PC-3 (cell line): ENCODE measurements at regions not wholly inside any gene's neighbourhood (a gene's known extent, or its start where the extent isn't known, plus 50 kb on each side); places are given as distances from the start of the nearest gene placed in this dataset.

ENCODE experiments used
- ATAC-seq: fragments of 200-7000 bp; cut with Tn5 transposase; 2 replicates; pipeline ENCODE4 v1.9.1; 2020; ENCODE audit warnings: mild to moderate bottlenecking, moderate library complexity
- BruUV-seq: library from RNA; stranded (reverse); fragments of 400-500 nt; replicated peaks from 2 replicates; lab custom pipeline; 2021; lab: Mats Ljungman, UMichigan
- CTCF ChIA-PET: fragments of 300-600 bp; sonication (Branson Sonifier 250); formaldehyde crosslinking; loops from one replicate; lab custom pipeline; 2022; ENCODE audit warnings: antibody characterized with exemption; lab: Charles Lee
- POLR2A ChIA-PET: fragments of 300-600 bp; sonication (Branson Sonifier 250); formaldehyde crosslinking; loops from one replicate; lab custom pipeline; 2022; ENCODE audit warnings: antibody characterized with exemption; ENCODE audit not compliant: unreplicated experiment; lab: Charles Lee
- DNase-seq: peaks from one replicate; pipeline ENCODE4 v3.0.0-alpha.2; 2015
- H2AFZ ChIP-seq: fragments of 300-600 bp; sonication (generic); 2 replicates; pipeline ENCODE4 v1.6.0; 2016; ENCODE audit warnings: antibody characterized with exemption, low read length
- H3F3A ChIP-seq: fragments of 300-600 bp; sonication (generic); one replicate; pipeline ENCODE4 v1.6.0; 2017; ENCODE audit warnings: antibody characterized with exemption, low read length, control low read depth, mild to moderate bottlenecking; ENCODE audit not compliant: unreplicated experiment
- H3K27ac ChIP-seq: fragments of 300-600 bp; sonication (generic); 2 replicates; pipeline ENCODE4 v1.5.1; 2016; ENCODE audit warnings: mild to moderate bottlenecking, low read length
- H3K27me3 ChIP-seq: fragments of 300-600 bp; sonication (generic); 2 replicates; pipeline ENCODE4 v1.6.1; 2016; ENCODE audit warnings: low read length, mixed read lengths
- H3K36me3 ChIP-seq: fragments of 300-600 bp; sonication (generic); 2 replicates; pipeline ENCODE4 v1.6.1; 2016; ENCODE audit warnings: low read depth, mixed run types, low read length, mixed read lengths
- H3K4me1 ChIP-seq: fragments of 300-600 bp; sonication (generic); 2 replicates; pipeline ENCODE4 v1.5.1; 2016; ENCODE audit warnings: low read length; ENCODE audit not compliant: insufficient read depth
- H3K4me2 ChIP-seq: fragments of 300-600 bp; sonication (generic); 2 replicates; pipeline ENCODE4 v1.6.0; 2016; ENCODE audit warnings: low read length
- H3K4me3 ChIP-seq: fragments of 300-600 bp; sonication (generic); 2 replicates; pipeline ENCODE4 v1.5.1; 2016; ENCODE audit warnings: mild to moderate bottlenecking, low read length, mixed read lengths
- H3K79me2 ChIP-seq: fragments of 300-600 bp; sonication (generic); 2 replicates; pipeline ENCODE4 v1.6.1; 2017; ENCODE audit warnings: low read length, mixed read lengths
- H3K9ac ChIP-seq: fragments of 300-600 bp; sonication (generic); 2 replicates; pipeline ENCODE4 v1.6.0; 2016; ENCODE audit warnings: mild to moderate bottlenecking, low read length
- H3K9me2 ChIP-seq: fragments of 300-600 bp; sonication (generic); replicated peaks from 2 replicates; pipeline ENCODE4 v1.6.1; 2016; ENCODE audit warnings: mixed run types, low read length, mixed read lengths
- H3K9me3 ChIP-seq: fragments of 300-600 bp; sonication (generic); 2 replicates; pipeline ENCODE4 v1.6.1; 2016; ENCODE audit warnings: low read length, mixed read lengths
- H4K20me1 ChIP-seq: fragments of 300-600 bp; sonication (generic); 2 replicates; pipeline ENCODE4 v1.6.1; 2016; ENCODE audit warnings: low read length, mixed read lengths
- EZH2 ChIP-seq: fragments of 300-600 bp; sonication (generic); IDR thresholded peaks from one replicate; pipeline ENCODE4 v1.6.1; 2017; ENCODE audit warnings: antibody characterized with exemption, mild to moderate bottlenecking, low read length; ENCODE audit not compliant: unreplicated experiment
- EZH2phosphoT487 ChIP-seq: fragments of 300-600 bp; sonication (generic); IDR thresholded peaks from 2 replicates; pipeline ENCODE4 v1.6.1; 2018; ENCODE audit warnings: mild to moderate bottlenecking, antibody characterized with exemption, low read length, borderline replicate concordance
- intact Hi-C: fragments of 100-400 bp; cut with micrococcal nuclease; formaldehyde crosslinking; loops from 2 replicates; pipeline ENCODE4 v1.9.0; 2023
- TF ChIP-seq, protein P1 (sequence below): fragments of 300-600 bp; sonication (generic); conservative IDR thresholded peaks from 2 replicates; pipeline ENCODE4 v1.5.1; 2017; ENCODE audit warnings: antibody characterized with exemption, low read depth, mild to moderate bottlenecking, low read length

DNA sequence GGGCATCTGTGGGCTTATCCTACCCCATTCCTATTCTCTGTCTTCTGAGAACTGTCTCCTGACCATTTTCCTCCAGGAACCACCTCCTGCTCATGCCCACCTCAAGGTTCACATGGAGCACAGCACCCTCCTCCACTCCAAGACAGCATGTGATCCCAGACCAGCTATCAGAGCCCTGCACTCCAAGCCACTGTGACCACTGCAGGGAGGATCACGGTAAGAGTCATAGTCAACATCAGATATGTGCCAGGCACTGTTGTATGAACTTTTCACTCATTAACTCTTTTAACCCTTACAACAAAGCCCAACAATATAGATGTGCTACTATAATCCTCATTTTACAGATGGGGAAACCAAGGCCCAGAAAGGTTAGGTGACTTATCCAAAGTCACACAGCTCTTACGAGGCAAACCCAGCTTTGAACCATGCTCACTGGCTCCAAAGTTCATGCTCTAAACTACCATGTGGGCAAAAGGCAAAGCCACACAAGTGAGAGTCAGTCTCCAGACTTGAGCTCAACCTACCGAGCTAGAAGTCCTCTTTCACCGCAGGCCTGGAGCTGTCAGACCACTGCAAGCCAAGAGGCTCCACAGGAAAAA is 115.1 kb upstream of the IQSEC1 start:
- Histone ChIP-seq H4K20me1 (no peaks in the 10 kb centered on the region), H3K4me1 (peaks cover 30% of the 10 kb centered on the region), H2AFZ (no peak overlapping the region), H3K4me3 (no peak overlapping the region), H3K79me2 (peaks cover 19% of the 10 kb centered on the region; the same call in 1 of the 2 replicates), H3K27ac (no peak overlapping the region), H3K9me3 (no peaks in the 10 kb centered on the region), H3K9ac (no peak overlapping the region), H3K9me2 (no peaks in the 10 kb centered on the region), H3F3A (no peaks in the 10 kb centered on the region), H3K27me3 (no peaks in the 10 kb centered on the region), H3K36me3 (no peaks in the 10 kb centered on the region), H3K4me2 (no peak overlapping the region)
- POLR2A ChIA-PET: no interaction called here
- no peak for DNase-seq
- CTCF ChIA-PET: no interaction called here
- TF ChIP-seq EZH2 (no peak), EZH2phosphoT487 (no peak)
- TF ChIP-seq, protein P1, sequence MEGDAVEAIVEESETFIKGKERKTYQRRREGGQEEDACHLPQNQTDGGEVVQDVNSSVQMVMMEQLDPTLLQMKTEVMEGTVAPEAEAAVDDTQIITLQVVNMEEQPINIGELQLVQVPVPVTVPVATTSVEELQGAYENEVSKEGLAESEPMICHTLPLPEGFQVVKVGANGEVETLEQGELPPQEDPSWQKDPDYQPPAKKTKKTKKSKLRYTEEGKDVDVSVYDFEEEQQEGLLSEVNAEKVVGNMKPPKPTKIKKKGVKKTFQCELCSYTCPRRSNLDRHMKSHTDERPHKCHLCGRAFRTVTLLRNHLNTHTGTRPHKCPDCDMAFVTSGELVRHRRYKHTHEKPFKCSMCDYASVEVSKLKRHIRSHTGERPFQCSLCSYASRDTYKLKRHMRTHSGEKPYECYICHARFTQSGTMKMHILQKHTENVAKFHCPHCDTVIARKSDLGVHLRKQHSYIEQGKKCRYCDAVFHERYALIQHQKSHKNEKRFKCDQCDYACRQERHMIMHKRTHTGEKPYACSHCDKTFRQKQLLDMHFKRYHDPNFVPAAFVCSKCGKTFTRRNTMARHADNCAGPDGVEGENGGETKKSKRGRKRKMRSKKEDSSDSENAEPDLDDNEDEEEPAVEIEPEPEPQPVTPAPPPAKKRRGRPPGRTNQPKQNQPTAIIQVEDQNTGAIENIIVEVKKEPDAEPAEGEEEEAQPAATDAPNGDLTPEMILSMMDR: no peak
- BruUV-seq: TSS peak; percentile 10
- intact Hi-C loops: no loop called here
- ATAC-seq: no peak

DNA sequence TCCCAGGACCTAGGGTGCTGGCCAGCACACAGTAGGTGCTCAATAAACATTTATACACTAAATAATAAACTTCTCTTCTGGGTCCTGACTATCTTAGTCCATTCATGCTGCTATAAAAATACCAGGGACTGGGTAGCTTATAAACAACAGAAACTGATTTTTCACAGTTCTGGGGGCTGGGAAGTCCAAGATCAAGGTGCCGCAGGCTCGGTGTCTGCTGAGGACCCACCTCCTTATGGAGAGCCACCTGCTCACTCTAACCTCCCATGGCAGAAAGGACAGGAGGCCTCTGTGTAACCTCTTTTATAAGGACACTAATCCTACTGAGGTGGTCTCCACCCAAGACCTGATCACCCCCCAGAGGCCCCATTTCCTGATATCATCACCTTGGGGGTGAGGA is 114.4 kb upstream of the IQSEC1 start:
- DNase-seq (no peak), ATAC-seq (no peak)
- intact Hi-C loops: no loop called here
- H3K9me2 ChIP-seq: no peaks in the 10 kb centered on the region
- no peaks in the 10 kb centered on the region for H3K9me3 ChIP-seq
- no peaks in the 10 kb centered on the region for H4K20me1 ChIP-seq
- TF ChIP-seq EZH2: no peak
- TF ChIP-seq EZH2phosphoT487: no peak
- TF ChIP-seq, protein P1: no peak
- H3K9ac ChIP-seq: no peak overlapping the region
- H3F3A ChIP-seq: no peaks in the 10 kb centered on the region
- no peak overlapping the region for H3K27ac ChIP-seq
- peaks cover 23% of the 10 kb centered on the region for H3K4me1 ChIP-seq
- H3K4me3 ChIP-seq: no peak overlapping the region
- H3K79me2 ChIP-seq: peaks cover 17% of the 10 kb centered on the region; the same call in 1 of the 2 replicates
- H3K4me2 ChIP-seq: no peak overlapping the region
- no peak overlapping the region for H2AFZ ChIP-seq
- no TSS peak for BruUV-seq
- H3K27me3 ChIP-seq: no peaks in the 10 kb centered on the region
- ChIA-PET POLR2A (no interaction called here), CTCF (no interaction called here)
- H3K36me3 ChIP-seq: no peaks in the 10 kb centered on the region

DNA sequence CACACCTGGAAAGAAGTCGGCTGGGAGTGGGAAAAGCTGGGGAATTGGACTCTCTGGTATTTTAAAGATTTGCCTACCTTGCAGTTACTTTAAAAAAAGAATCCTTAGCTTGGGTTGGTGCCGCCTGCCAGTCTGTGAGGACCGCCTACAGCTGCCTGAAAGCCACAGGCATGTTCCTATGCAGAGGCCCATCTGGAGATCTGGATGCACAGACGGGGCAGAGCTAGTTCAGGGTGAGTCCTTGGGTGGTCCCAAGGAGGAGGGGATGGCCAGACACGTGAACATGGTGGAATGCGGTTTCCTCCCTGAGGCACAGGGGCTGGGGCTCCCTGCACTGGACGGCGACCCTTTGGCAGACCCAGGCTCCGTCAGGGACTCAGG is 113.2 kb upstream of the IQSEC1 start:
- no peaks in the 10 kb centered on the region for H3K9me3 ChIP-seq
- TF ChIP-seq EZH2phosphoT487 (no peak), EZH2 (no peak)
- TF ChIP-seq, protein P1: no peak
- no peaks in the 10 kb centered on the region for H3K27me3 ChIP-seq
- no peak overlapping the region for H3K4me2 ChIP-seq
- ATAC-seq (no peak), DNase-seq (no peak)
- no peak overlapping the region for H3K4me3 ChIP-seq
- no peak overlapping the region for H3K9ac ChIP-seq
- H3K4me1 ChIP-seq: peaks cover 23% of the 10 kb centered on the region
- H3K9me2 ChIP-seq: no peaks in the 10 kb centered on the region
- no TSS peak for BruUV-seq
- H2AFZ ChIP-seq: no peak overlapping the region
- H3K36me3 ChIP-seq: no peaks in the 10 kb centered on the region
- H3F3A ChIP-seq: no peaks in the 10 kb centered on the region
- peaks cover 21% of the 10 kb centered on the region; the same call in 1 of the 2 replicates for H3K79me2 ChIP-seq
- intact Hi-C loops: no loop called here
- POLR2A ChIA-PET: no interaction called here
- CTCF ChIA-PET: interaction anchor here (0.5 kb wide), 1 partner anchor 94 kb away, joined by 3 read pairs; no protein-coding TSS in a partner anchor
- H3K27ac ChIP-seq: no peak overlapping the region
- H4K20me1 ChIP-seq: no peaks in the 10 kb centered on the region
